HG02588 (cell line): ENCODE measurements at regions not wholly inside any gene's neighbourhood (a gene's known extent, or its start where the extent isn't known, plus 50 kb on each side); places are given as distances from the start of the nearest gene placed in this dataset.
"Not testable (repeated sequence)": the region's sequence is repeated elsewhere in the genome, so short reads cannot be mapped to it uniquely, and the experiment has no call there.

Experiments used
- ATAC-seq: cut with Tn5 transposase; IDR thresholded peaks from one replicate; pipeline ENCODE4 v1.9.1; 2021; ENCODE audit warnings: mild to moderate bottlenecking, moderate library complexity; ENCODE audit not compliant: unreplicated experiment

DNA sequence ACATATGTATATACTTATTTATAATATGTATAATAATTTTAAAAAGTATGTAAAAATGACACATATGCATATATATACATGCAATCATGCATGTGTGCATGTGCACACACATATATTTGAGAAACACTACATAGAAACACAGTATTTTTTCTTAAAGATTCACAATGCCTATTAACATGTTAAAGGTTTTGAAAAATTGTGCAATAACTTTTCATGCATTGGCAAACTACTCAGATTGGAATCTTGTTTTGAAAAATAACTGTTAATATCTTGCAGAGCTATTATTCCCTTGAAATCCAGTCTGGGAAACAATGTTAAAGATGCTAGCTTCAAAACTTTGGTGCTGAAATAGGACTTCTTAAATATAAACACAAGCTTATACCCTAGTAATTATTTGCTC lies 256.2 kb upstream of the P2RY1 start:
- ATAC-seq, result no peak

DNA sequence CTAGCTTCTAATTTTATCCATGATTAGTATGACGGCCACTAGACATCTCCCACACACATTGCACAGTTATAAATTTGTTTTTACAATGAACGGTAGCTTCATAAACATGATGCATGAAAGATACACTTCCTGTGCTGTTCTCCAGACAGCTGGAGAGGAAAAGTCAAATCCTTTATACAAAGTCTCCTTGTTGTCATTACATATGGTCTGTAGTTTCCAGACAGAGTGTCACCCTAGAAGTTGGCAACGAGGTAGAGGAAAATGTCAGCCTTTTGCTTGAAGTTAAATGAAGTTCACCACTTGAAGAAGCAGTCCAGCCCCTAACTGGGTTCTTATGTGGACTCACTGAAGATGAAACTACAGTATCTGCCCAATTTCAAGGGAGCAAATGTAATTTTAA lies 253.0 kb upstream of the P2RY1 start:
- no peak for ATAC-seq

DNA sequence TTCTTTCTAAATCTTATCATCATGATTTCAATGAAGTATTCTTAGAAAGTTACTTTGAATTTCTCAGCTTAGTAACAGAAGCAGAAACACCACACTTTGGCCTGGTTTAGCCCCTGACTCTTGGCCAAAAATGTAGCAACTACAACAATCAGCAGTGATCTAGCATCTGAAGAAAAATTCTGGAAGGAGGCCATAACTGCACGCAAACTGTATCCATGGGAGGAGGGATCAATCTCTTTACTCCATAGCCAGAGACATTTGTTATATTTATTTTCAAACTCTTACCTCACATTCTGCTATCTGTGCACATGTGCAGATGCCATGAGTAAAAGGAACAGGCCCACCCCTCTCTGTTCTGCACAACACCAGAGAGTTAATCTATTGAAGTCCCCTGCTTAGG lies 251.0 kb upstream of the P2RY1 start:
- no peak for ATAC-seq

DNA sequence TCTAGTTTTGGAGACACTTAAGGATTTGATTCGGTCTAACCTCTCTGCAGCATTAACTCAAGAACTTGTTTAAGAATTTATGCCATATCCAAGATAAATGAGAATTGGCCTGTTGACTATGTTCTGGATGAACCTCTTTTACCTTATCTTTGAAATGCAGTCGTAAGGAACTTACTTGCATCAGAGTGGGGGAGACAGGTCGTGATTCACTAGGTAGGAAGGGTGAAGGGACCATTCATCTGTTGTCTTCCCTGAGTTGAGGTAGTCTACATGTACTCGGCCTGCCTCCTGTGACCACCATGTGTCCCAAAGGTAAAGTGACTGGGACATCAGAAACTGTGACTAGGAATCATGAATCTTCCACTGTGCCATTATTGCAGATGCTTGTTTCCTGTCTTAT lies 248.0 kb upstream of the P2RY1 start:
- ATAC-seq, result no peak

- ATAC-seq, result no peak
Measured at GRCh38 chr3:152587861-152588260, 247.1 kb upstream of the P2RY1 start.

DNA sequence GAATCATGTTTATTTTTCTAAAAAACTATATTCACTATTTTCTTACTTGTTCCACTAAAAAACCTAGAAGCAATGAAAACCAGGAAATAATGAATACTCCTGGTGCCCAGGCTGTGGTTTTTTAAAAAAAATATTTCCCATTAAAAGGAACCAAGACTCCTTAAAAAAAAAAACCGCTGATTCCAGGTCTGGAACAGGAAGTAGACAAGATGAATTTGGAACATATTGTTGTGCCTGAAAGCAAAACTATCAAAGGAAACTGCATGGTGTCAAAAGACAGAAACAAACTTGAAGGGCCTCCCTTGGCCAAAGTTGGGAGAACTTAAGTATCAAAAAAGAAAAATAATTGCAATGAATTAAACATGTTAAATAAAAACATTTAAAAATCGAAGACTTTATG lies 245.3 kb upstream of the P2RY1 start:
- no peak for ATAC-seq

DNA sequence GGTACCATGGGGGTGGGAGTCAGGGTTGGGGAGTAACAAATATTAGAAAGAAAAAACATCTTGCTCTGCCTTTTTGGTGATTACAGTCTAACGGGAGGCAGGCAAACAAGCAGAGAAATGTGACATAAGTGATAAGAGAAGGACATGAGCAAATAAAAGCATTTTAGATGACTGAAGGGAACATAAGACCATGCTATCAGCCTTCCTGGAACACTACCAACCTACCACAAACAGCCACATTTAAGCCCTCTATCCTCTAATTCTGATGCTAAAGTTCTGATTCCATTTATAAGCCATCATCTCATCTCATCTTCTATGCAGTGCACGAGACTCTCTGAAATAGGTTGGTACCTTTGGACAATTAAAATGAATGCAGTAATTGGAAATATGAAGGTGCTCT lies 243.4 kb upstream of the P2RY1 start:
- no peak for ATAC-seq

DNA sequence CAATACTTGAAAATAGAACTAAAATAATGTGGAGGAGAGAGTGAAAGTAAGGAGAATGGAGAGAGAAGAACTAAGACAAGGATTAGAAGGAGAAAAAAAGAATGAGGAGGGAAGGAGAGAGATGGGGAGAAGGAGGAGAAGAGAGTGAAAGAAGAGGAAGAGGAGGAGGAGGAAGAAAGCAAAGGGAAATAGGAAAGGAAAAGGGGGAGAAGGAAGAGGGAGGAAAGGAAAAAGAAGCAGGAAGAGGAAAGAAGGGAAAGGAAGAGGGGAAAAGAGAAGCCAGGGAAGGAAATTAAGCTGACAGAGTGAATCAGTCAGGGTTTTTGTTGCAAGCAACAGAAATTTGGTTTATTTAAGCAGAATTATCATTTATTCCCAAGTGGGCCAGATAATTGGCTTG lies 241.7 kb upstream of the P2RY1 start:
- no peak for ATAC-seq

DNA sequence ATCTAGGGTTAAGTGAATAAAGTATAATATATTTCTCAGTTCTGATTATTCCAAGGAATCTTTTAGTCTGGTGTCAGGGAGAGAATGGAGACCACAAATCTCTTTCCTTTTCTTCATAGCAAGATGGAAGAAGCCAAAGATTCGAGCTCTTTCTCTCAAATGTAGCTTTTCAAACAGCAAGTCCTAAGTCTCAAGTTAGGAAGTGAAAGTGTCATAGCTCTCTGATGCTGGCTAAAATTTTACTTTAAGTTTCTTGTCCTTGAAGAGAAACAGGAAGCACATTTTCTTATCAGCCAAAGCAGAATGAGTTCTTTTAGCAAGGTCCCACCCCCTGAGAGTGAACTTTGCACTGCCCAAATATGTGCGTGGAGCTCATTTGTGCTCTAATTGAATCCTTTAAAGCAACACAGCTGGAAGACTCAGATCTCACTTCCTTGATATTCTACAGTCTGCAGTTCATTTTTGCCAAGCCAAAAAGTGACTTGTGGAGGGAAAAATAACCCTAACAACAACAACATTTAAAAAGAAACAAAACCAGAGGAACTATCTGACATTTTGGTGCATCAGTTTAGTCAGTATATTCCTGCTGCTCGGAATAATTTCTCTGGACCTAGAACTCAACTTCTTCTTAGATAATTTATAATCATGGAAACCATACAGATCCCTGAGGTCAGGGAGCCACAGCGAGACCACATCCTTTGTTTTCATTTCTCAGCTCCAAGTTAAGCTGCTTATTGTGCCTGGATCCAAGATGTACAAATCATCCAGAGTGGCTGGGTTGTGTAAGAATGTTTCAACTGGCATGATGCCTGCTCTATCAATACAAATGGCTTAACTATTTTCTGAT lies 238.7 kb upstream of the P2RY1 start:
- ATAC-seq, result peak; percentile 98

DNA sequence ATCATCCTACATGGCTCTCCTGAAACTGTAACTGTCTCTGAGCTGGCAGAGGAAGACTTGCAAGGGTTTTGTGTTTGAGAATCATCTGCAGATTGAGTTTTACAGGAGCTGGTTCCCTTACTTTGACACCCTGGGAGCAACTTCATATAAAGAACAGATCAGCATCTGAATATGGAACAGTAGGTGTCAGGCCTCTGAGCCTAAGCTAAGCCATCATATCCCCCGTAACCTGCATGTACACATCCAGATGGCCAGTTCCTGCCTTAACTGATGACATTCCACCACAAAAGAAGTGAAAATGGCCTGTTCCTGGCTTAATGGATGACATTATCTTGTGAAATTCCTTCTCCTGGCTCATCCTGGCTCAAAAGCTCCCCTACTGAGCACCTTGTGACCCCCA lies 238.1 kb upstream of the P2RY1 start:
- ATAC-seq, result not testable (repeated sequence)

DNA sequence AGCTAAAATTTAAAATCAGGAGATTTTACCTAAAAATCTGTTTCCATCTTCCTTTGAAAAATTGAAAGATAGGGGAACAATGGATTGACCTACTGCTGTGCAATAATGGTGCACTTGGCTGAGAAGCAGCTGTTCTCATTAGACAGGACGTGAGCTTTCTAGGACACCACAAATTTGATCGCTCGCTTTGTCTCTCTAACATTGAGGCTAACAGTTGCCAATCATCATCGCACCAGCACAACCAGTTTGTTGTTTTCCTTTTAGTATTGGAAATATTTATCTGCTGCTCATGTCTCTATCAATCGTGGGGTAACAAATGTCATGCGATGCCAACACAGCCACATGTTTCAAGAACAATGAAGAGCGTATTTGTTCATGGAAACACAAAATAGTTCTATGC lies 228.8 kb upstream of the P2RY1 start:
- no peak for ATAC-seq

- ATAC-seq, result no peak
Measured at GRCh38 chr3:152607179-152607578, 227.8 kb upstream of the P2RY1 start.

DNA sequence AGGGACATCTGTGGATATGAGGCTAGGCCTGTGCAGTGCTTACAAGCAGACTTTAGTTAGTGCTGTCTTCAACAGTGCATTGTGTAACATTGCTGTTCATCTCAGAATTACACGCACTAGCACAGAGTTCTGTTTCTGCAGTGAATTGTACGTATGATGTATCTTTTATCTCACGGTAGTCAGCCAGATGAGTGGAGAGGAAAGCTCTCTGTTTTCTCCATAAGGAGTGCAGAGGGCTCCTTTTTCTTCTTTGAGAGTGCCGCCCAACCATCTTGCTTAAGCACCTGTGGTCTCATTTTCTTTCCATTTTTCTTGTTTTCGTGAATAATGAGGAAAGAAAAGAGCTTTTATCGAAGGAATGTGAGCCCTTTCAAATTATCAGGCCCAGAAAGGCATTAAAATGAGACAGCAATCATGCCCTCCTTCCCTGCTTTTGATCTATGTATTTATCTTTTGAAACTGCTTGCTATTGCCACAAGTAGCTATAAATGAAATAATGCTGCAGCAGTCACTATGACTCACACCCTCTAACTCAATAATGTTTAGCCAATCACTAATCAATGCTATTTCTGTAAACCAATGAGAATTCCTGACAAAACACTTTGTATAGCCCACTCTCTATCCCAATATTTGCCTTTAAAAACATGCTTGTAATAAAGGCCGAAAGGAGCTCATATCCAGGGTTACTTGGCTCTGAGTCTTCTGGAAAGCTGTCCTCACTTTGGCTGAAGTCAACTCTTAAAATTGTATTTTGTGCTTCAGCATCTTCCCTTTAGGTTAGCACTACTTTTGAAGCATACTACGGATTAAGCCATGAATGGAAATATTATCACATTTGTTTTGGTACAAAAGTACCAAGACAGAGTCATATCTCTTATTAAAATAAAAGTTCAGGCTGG lies 226.0 kb upstream of the P2RY1 start:
- no peak for ATAC-seq

DNA sequence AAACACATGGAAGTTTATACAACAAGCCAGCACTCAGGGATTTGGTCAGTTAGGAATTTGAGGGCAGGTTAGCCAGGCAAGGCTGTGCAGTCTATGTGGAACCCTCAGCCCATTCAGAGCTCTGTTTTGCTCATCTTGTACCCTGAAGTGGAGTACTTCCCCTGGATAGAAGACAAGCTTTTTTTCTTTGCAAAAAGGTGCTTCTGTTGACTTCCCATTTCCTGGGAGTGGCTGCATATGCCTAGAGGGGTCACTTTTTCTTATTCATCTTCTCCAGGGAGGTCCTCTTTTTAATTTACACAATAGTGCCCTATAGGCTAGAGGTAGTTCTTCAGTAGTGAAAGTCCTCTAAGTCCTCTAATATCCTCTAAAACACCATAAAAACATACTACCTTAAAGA lies 225.0 kb upstream of the P2RY1 start:
- ATAC-seq, result no peak

DNA sequence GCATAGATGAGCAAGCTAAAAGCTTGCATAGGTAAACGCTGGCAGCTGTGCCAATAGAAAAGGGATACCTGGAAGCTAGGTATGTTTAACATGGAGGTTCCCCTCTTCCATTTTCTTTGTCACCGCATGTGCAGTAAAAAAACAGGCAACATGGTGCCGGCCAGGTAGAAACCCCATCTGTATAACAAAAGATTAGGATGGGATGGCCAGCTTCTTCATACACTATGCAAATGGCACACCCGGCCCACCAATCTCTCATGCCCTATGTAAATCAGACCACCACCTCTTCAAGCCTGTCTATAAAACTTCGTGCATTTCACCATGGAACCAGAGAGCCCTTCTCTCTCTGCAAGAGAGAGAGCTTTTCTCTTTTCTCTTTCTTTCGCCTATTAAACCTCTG lies 224.3 kb upstream of the P2RY1 start:
- ATAC-seq, result no peak

DNA sequence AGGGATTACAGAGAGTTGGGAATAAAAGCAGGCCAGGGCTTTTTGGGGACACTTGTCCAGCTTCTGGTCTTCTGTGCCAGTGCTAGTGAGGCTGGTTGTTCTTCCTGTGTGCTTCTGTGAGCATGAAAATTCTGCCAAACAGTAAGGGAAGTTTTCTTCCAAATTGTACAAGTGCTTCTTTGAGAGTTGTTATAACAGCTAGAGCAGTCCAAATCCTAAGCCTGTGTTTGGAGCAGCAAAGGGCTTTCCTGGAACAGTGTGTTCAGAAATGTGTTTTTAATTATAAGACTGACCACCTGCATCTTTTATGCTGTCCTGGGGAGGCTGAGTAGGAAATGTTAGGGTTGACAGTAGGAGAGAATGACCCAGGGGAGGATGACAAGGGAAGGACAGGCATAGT lies 223.0 kb upstream of the P2RY1 start:
- ATAC-seq, result no peak

DNA sequence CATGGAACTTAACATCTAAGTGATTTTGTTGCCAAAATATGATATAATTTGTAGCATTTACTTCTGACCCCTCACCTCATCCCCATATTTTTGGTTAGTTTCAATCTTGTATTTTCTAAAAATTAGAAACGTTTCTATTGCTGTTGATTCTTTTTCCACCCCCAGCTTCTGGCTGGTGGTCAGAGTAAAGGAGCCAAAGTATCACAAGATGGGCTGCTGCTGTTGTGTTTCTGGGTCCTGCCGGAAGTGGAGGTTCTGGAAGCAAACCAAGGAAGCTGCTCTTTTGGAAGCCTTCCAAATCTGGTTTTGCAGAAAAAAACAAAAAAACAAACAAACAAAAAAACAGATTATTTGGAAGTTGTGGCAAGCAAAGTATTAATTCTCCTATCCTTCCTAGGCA lies 221.1 kb upstream of the P2RY1 start:
- no peak for ATAC-seq

DNA sequence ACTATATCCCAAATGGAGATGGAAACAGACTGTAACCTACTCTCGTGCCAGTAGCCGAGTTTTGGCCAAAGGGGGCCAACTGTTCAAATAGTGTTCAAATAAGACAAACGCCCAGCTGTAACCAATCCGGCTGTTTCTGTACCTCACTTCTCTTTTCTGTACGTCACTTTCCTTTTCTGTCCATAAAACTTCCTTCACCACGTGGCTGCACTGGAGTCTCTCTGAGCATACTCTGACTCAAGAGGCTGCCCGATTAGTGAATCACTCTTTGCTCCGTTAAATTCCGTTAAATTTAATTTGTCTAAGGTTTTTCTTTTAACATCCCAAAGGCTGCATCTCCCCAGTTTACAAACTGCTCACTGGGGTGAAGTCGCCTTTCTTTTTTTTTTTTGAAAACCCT lies 219.2 kb upstream of the P2RY1 start:
- ATAC-seq, result no peak

DNA sequence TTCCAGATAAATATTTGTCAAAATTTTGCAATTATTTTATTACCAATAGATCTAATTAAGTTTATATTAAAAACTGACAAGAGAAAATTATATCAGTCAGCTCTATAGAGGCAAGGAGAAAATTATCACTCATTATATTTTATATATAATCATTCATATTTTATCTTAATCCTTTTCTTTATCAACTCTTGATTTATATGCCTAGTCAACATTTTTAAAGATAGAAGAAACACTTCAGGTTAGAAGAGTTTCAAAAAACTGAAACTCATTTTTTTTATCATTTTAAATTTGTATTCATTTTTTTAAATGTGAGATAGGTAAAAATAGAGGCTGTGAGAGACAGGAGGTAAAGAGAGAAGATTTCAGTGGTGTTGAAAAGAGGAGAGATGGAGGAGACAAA lies 217.3 kb upstream of the P2RY1 start:
- ATAC-seq, result no peak

DNA sequence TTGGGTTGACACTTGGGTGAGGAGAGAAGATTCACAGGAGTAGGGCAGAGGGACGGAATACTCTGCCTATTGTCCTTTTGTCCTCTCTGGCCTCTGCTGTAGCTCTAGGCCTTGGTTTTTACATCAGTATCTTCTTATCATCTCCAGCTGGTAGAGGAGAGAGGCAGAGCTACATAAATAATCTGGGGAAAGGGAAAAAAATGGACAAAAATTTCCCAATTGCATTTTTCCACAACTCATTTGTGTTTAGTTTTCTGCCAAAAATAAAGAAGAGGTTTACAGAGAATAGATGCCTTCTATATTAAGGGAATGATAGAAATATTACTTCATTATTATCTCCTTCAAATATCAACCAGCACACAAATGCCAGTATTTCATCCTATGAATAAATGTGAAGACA lies 216.4 kb upstream of the P2RY1 start:
- no peak for ATAC-seq

- ATAC-seq, result no peak
Measured at GRCh38 chr3:152619691-152620090, 215.2 kb upstream of the P2RY1 start.

- ATAC-seq, result no peak
Measured at GRCh38 chr3:152620395-152620794, 214.5 kb upstream of the P2RY1 start.
